Transverse colon (tissue), 3 donors: ENCODE measurements at regions not wholly inside any gene's neighbourhood (a gene's known extent, or its start where the extent isn't known, plus 50 kb on each side); places are given as distances from the start of the nearest gene placed in this dataset.

Experiments used
- CTCF ChIP-seq, 5 experiments: fragments of 200-600 bp in 3 of 5; fragments of 450-650 bp in 2 of 5; sonication (generic) in 3 of 5; IDR thresholded peaks; 1 replicate in 2 of 5; 2 replicates in 3 of 5; pipeline ENCODE4 v1.5.1; 2016 to 2017; ENCODE audit warnings: antibody characterized with exemption in 5 of 5, inconsistent platforms in 3 of 5, mild to moderate bottlenecking in 2 of 5, moderate library complexity in 1 of 5
- POLR2A ChIP-seq: fragments of 450-650 bp; IDR thresholded peaks from one replicate; pipeline ENCODE4 v1.6.1; 2016; ENCODE audit warnings: antibody characterized with exemption, mild to moderate bottlenecking, moderate library complexity

GRCh38 chr13:82905071-82905470 is 977.2 kb downstream of the SLITRK1 start:
- no peak for TF ChIP-seq POLR2A
- TF ChIP-seq CTCF (IDR thresholded peaks at IDR 0.05), result no peak
